Stimulated activated CD8-positive, alpha-beta memory T cell treated with anti-CD3 and anti-CD28 coated beads, Interleukin-7, amount 100 ng/mL, for 4 hours (primary cell): ENCODE measurements at regions not wholly inside any gene's neighbourhood (a gene's known extent, or its start where the extent isn't known, plus 50 kb on each side); places are given as distances from the start of the nearest gene placed in this dataset.

ENCODE experiments used
- DNase-seq, 2 donors: peaks; one replicate each; pipeline ENCODE4 v3.0.0-alpha.2; 2020; ENCODE audit warnings: low read depth in 2 of 2

- no peak for DNase-seq
These were observed 527.9 kb upstream of the MDFIC2 start for GRCh38 chr3:70840106-70840870.

GRCh38 chr3:70833239-70833960, 521.0 kb upstream of the MDFIC2 start:
- DNase-seq = no peak

DNA sequence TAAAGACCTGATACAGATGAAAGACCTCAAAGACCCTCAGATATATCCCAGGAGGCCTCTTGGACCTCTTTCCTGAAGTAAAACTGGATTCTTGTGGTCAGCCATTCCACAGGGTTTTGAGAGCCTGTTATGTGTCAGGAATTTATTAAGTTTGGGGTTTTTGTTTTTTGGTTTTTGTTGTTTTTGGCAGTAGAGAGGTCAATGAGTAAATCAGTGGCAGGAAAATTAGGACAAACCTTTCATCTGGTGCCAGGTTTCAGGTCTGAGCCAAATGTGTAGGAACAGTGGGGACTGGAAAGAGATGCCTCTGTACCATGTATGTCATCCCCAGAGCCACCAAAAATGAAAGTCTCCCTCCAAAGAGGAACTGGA, 520.4 kb upstream of the MDFIC2 start:
- no peak for DNase-seq

- DNase-seq = no peak
These were observed 519.8 kb upstream of the MDFIC2 start for GRCh38 chr3:70832089-70832833.

DNA sequence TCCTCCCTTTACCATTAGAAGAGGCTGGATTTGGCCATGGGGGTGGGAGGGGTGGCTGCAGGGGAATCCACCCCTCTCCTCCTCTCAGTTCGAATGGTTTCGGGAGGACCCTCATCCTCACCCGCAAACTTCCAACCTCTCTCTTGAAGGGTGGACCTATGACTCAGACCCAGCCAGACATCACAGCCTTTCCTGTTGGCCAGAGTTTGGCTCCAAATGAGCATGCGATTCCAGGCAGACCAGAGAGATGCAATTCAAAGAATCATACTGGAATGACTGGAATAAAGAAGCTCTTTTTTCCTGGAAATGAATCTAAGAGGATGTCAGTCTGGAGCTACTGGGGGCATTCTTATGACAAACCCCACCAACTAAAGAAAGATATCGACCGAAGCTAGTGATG, 516.7 kb upstream of the MDFIC2 start:
- DNase-seq = no peak

GRCh38 chr3:70824773-70825172, 512.3 kb upstream of the MDFIC2 start:
- no peak for DNase-seq

GRCh38 chr3:70824078-70824477, 511.6 kb upstream of the MDFIC2 start:
- DNase-seq = no peak

- DNase-seq = no peak
These were observed 511.2 kb upstream of the MDFIC2 start for GRCh38 chr3:70823622-70824021.

- DNase-seq = no peak
These were observed 510.2 kb upstream of the MDFIC2 start for GRCh38 chr3:70822669-70823068.

GRCh38 chr3:70821602-70822001, 509.2 kb upstream of the MDFIC2 start:
- no peak for DNase-seq

DNA sequence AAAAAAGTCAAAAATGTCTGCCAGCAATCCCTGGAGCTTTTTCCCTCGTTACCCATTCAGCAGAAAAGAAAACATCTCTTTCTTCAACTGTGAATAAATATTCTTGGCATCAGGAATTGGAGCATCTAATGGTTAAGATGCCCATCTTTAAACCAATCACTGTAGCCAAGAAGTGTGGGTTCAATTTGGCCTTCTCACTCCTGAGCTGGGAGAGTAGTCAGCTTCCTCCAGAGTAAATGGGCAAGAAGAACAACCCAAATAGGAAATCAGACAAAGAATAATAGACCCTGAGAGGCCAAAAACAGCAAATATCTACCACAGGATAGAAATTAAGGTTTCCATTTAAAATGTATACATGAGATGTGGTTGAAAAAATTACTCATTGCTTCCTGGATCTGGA, 508.0 kb upstream of the MDFIC2 start:
- DNase-seq = no peak

GRCh38 chr3:70818145-70818544, 505.7 kb upstream of the MDFIC2 start:
- no peak for DNase-seq

DNA sequence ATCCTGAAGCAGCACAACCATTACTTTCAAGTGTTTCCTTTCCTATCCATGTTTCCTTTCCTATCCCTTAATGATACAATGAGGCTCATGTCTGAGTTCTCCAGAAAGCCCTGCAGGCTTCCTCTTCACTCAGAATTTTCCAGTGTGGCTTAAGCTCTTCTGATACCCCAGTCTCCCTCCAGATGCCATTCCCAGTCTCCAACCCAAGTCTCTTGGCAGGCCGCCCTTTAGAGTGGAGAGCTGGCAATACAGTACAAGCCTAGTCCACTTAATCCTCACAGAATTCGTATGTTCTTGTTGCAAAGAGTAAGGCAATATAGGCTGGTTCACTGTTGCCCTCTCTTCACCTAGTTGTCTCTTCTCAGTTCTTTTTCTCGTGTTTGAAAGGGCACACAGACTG, 503.9 kb upstream of the MDFIC2 start:
- no peak for DNase-seq

DNA sequence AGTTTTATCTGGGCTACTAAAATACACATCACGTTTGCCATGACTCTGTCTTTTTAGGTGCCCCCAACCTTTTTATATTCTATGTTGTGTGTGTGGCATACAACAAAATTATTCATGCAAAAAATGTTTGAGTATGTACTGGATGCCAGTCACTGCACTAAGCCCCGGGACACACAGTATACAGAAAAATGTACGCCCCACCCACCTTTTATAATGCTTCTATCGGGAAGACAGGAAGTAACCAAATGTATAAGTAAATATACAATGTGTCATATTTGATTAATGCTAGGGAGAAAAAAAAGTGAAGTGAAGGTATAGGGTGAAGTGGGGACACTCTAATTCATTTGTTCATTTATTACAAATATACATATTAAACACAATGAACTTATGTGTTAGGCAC, 503.4 kb upstream of the MDFIC2 start:
- DNase-seq = no peak

- no peak for DNase-seq
These were observed 500.9 kb upstream of the MDFIC2 start for GRCh38 chr3:70813311-70813710.

GRCh38 chr3:70811880-70812279, 499.4 kb upstream of the MDFIC2 start:
- no peak for DNase-seq

DNA sequence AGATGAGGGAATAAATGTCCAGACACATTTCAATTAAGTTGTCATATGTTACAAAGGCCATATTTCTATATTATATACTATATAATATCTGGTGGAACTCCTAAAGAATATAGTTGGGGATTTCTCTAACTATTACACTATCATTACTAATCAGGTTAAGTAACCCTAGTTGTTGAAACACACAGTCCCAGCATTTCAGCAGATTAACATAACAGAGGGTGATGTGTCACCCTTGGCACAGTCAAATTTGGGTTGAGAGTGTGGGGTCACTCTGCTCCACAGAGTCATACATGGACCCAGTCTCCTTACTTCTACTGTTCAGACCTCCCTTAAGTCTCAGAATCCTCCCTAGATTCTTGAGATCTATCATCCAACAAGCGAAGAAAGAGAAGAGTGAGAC, 496.4 kb upstream of the MDFIC2 start:
- DNase-seq = no peak

GRCh38 chr3:70806556-70806955, 494.1 kb upstream of the MDFIC2 start:
- DNase-seq = no peak

GRCh38 chr3:70806021-70806420, 493.6 kb upstream of the MDFIC2 start:
- no peak for DNase-seq

GRCh38 chr3:70805061-70805889, 492.8 kb upstream of the MDFIC2 start:
- no peak for DNase-seq

GRCh38 chr3:70803891-70804290, 491.5 kb upstream of the MDFIC2 start:
- DNase-seq = no peak

DNA sequence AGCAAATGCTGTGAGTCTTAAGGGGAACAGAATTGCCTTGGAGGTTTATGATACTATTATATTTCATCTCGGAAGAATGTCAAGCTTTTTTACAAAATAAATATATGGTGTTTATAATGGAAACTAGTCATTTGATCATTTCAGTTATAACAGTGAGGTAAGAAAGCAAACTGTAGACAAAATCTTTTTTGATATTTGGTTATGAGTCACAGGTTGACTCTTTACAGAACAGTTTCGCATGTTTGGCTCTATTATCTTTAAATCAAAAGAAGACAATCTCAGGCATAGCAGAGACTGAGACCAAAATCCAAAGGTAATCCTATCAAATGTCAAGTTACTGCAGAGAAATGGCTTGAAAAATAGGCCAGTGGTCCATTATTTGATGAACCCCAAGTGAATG, 490.9 kb upstream of the MDFIC2 start:
- DNase-seq = no peak
